ENCODE measurements at regions not wholly inside any gene's neighbourhood (a gene's known extent, or its start where the extent isn't known, plus 50 kb on each side); places are given as distances from the start of the nearest gene placed in this dataset.

GRCh38 chr1:172938681-172939080 is 112.1 kb downstream of the TNFSF18 start:
- H3K27me3 Mint-ChIP-seq (ENCODE audit: insufficient read depth, unreplicated experiment), result no peaks in the 10 kb centered on the region
- H3K4me3 ChIP-seq (ENCODE audit: low read depth, low read length), result no peak overlapping the region
- no peak for DNase-seq
- no TSS peak for BruUV-seq (replicated peaks)
- no peaks in the 10 kb centered on the region for H3K9me3 Mint-ChIP-seq (ENCODE audit: unreplicated experiment)
- no peaks in the 10 kb centered on the region for H3K36me3 ChIP-seq (ENCODE audit: control insufficient read depth, insufficient read depth, low read length)
- H3K36me3 Mint-ChIP-seq (ENCODE audit: insufficient read depth, unreplicated experiment), result no peaks in the 10 kb centered on the region
- CTCF ChIA-PET, result no interaction called here
- H3K27ac Mint-ChIP-seq (ENCODE audit: unreplicated experiment), result no peak overlapping the region
- peaks cover 10% of the 10 kb centered on the region for H3K4me1 ChIP-seq
- TF ChIP-seq CTCF (IDR thresholded peaks at IDR 0.05; ENCODE audit: insufficient read depth in 1 of 2, low read depth in 1 of 2, low read length in 1 of 2, severe bottlenecking in 1 of 2, unreplicated experiment in 1 of 2), result no peak
- no peak overlapping the region for H3K4me3 Mint-ChIP-seq (ENCODE audit: unreplicated experiment)
- no peaks in the 10 kb centered on the region for H3K9me3 ChIP-seq
- no peaks in the 10 kb centered on the region for H3K27me3 ChIP-seq (replicated peaks; ENCODE audit: control insufficient read depth, insufficient read depth, low read length)
- POLR2A ChIA-PET, result no interaction called here
- peaks cover 13% of the 10 kb centered on the region for H3K4me1 Mint-ChIP-seq (ENCODE audit: low read depth, unreplicated experiment)
- intact Hi-C loops (cut with micrococcal nuclease; ENCODE audit: unreplicated experiment), result no loop called here

GRCh38 chr1:172939475-172939874 is 111.3 kb downstream of the TNFSF18 start:
- H3K27ac Mint-ChIP-seq (ENCODE audit: unreplicated experiment), result no peak overlapping the region
- Histone ChIP-seq H3K27me3 (replicated peaks; ENCODE audit: control insufficient read depth, insufficient read depth, low read length) (no peaks in the 10 kb centered on the region), H3K4me3 (ENCODE audit: low read depth, low read length) (no peak overlapping the region), H3K36me3 (ENCODE audit: control insufficient read depth, insufficient read depth, low read length) (no peaks in the 10 kb centered on the region), H3K4me1 (peaks cover 4% of the 10 kb centered on the region; the same call in 1 of the 2 replicates), H3K9me3 (no peaks in the 10 kb centered on the region)
- ChIA-PET CTCF (no interaction called here), POLR2A (no interaction called here)
- no TSS peak for BruUV-seq (replicated peaks)
- H3K36me3 Mint-ChIP-seq (ENCODE audit: insufficient read depth, unreplicated experiment), result no peaks in the 10 kb centered on the region
- TF ChIP-seq CTCF (IDR thresholded peaks at IDR 0.05; ENCODE audit: insufficient read depth in 1 of 2, low read depth in 1 of 2, low read length in 1 of 2, severe bottlenecking in 1 of 2, unreplicated experiment in 1 of 2), result no peak
- peaks cover 5% of the 10 kb centered on the region for H3K4me1 Mint-ChIP-seq (ENCODE audit: low read depth, unreplicated experiment)
- intact Hi-C loops (cut with micrococcal nuclease; ENCODE audit: unreplicated experiment), result no loop called here
- H3K9me3 Mint-ChIP-seq (ENCODE audit: unreplicated experiment), result no peaks in the 10 kb centered on the region
- H3K27me3 Mint-ChIP-seq (ENCODE audit: insufficient read depth, unreplicated experiment), result no peaks in the 10 kb centered on the region
- no peak overlapping the region for H3K4me3 Mint-ChIP-seq (ENCODE audit: unreplicated experiment)
- no peak for DNase-seq

GRCh38 chr1:172940174-172940855 is 110.4 kb downstream of the TNFSF18 start:
- H3K36me3 Mint-ChIP-seq (ENCODE audit: insufficient read depth, unreplicated experiment), result no peaks in the 10 kb centered on the region
- TF ChIP-seq CTCF (IDR thresholded peaks at IDR 0.05; ENCODE audit: insufficient read depth in 1 of 2, low read depth in 1 of 2, low read length in 1 of 2, severe bottlenecking in 1 of 2, unreplicated experiment in 1 of 2), result no peak
- no peak overlapping the region for H3K27ac Mint-ChIP-seq (ENCODE audit: unreplicated experiment)
- H3K9me3 ChIP-seq, result no peaks in the 10 kb centered on the region
- H3K36me3 ChIP-seq (ENCODE audit: control insufficient read depth, insufficient read depth, low read length), result no peaks in the 10 kb centered on the region
- intact Hi-C loops (cut with micrococcal nuclease; ENCODE audit: unreplicated experiment), result no loop called here
- ChIA-PET POLR2A (no interaction called here), CTCF (no interaction called here)
- H3K4me3 ChIP-seq (ENCODE audit: low read depth, low read length), result no peak overlapping the region
- no TSS peak for BruUV-seq (replicated peaks)
- H3K4me1 ChIP-seq, result peaks cover 4% of the 10 kb centered on the region; the same call in 1 of the 2 replicates
- no peaks in the 10 kb centered on the region for H3K27me3 Mint-ChIP-seq (ENCODE audit: insufficient read depth, unreplicated experiment)
- no peaks in the 10 kb centered on the region for H3K4me1 Mint-ChIP-seq (ENCODE audit: low read depth, unreplicated experiment)
- H3K27me3 ChIP-seq (replicated peaks; ENCODE audit: control insufficient read depth, insufficient read depth, low read length), result no peaks in the 10 kb centered on the region
- H3K9me3 Mint-ChIP-seq (ENCODE audit: unreplicated experiment), result no peaks in the 10 kb centered on the region
- no peak for DNase-seq
- no peak overlapping the region for H3K4me3 Mint-ChIP-seq (ENCODE audit: unreplicated experiment)

Data from Caco-2 (cell line).